Right renal cortex interstitium (tissue), 3 donors: ENCODE measurements at regions not wholly inside any gene's neighbourhood (a gene's known extent, or its start where the extent isn't known, plus 50 kb on each side); places are given as distances from the start of the nearest gene placed in this dataset.

Source experiments
- DNase-seq, 3 donors: peaks; one replicate each; pipeline ENCODE4 v3.0.0-alpha.2; 2013; ENCODE audit warnings: low read depth in 3 of 3, low spot score in 2 of 3

GRCh38 chr15:98570119-98570518 is 78.2 kb upstream of the IGF1R start:
- DNase-seq: no peak

DNA sequence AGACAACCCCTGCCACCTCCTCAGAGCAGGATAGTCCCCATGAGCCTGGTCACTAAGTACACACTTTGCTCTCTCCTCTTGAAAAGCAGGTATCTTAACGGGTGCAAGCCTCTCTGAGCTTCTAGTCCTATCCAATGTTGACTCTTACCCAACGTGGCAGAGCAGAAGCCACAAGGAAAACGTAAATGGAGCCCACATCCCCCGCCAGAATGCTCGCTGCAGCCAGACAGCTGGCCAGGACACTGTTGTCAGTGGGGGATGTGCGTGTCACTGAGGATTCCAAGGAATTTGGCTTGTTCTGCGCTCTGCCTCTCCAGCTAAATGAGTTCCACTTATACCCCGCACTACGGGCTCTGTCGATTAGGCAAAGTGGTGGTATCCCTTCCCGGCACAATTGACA is 67.8 kb upstream of the IGF1R start:
- no peak for DNase-seq

- no peak for DNase-seq
Measured at GRCh38 chr15:98581715-98582114, 66.6 kb upstream of the IGF1R start.

- DNase-seq: no peak
Measured at GRCh38 chr15:98582900-98583554, 65.3 kb upstream of the IGF1R start.

- DNase-seq: no peak
Measured at GRCh38 chr15:98583771-98584430, 64.4 kb upstream of the IGF1R start.

DNA sequence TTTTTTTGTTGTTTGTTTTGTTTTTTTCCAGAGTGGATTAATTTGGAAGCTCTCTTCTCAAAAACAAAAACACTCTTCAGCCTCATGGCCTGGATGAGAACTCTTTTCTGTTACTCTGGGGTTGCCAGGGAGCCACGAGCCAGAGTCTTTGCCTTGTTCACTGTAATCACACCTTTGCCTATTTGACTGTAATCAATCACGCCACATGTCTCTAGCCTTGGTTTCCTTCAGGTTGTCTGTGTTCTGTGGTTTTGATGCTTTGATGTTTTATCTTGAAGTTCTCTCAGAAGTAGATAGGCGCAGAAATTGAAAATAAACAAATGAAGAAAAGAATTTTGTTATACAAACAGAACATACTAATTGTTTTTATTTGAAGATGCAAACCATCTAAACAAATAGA is 62.3 kb upstream of the IGF1R start:
- DNase-seq: no peak

GRCh38 chr15:98592136-98592535 is 56.2 kb upstream of the IGF1R start:
- no peak for DNase-seq

DNA sequence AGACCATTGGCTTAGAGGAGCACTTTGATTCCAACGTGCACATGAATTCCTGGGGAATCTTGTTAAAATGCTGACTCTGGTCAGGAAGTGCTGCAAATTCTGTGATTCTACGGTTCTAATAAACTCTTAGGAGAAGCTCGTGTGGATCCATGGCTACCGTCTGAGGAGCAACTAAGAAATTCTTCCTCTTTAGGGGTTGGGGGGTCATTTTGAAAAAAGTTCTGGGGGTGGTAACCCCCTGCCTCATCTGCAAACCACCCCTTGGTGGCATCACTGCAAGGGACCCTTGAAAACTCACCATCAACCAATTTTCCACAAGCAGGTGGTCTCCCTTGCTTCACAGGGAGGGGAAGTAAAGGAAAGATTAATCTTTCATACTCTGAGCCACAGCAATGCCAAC is 52.2 kb upstream of the IGF1R start:
- no peak for DNase-seq

DNA sequence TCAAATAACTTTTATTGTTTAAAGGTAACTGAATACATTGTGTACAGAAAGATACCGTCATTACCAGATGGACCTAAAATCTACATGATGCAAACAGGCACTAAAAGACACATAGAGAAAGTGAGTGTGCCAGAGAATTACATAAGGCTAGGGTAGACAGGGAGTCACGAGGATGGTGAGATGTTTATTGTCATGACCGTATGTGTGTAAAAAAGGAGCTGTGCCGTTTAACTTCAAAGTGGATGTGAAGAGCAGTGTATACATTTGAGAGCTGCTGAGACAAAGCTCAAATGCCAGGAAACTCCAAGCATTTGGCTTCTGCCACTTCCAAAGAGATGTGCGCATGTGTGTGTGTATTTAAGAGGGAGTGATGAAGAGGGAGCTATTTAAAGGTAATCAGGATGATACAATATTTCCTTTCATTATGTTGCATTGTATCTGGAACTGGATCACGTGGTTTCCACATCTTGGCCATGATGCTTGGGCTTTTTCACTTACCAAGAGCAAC is 51.4 kb upstream of the IGF1R start:
- no peak for DNase-seq

GRCh38 chr15:98597666-98598065 is 50.7 kb upstream of the IGF1R start:
- DNase-seq: no peak
